HG02588 (cell line): ENCODE measurements at regions not wholly inside any gene's neighbourhood (a gene's known extent, or its start where the extent isn't known, plus 50 kb on each side); places are given as distances from the start of the nearest gene placed in this dataset.

Source experiments
- ATAC-seq: cut with Tn5 transposase; IDR thresholded peaks from one replicate; pipeline ENCODE4 v1.9.1; 2021; ENCODE audit warnings: mild to moderate bottlenecking, moderate library complexity; ENCODE audit not compliant: unreplicated experiment

DNA sequence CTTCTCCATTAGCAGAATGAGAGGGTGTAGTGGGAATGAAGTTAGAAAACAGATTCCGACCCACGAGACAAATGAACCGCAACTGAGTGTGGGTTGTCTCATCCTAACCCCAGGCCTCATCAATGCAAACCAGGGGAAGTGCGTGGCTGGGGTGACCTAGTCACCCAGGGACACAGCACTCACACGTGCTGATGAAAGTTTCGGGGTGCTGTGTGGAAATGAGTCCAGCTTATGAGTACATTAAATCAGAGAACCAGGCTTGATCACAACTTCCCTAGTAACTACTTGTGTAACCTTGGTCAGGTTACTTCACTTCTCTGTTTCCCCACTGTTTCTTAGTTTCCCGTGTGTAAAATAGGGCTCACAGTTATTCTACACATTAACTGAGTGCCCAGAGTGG is 95.4 kb upstream of the CDKN3 start:
- ATAC-seq, result no peak

- ATAC-seq, result no peak
Observed at GRCh38 chr14:54306806-54307205, 90.0 kb upstream of the CDKN3 start.

DNA sequence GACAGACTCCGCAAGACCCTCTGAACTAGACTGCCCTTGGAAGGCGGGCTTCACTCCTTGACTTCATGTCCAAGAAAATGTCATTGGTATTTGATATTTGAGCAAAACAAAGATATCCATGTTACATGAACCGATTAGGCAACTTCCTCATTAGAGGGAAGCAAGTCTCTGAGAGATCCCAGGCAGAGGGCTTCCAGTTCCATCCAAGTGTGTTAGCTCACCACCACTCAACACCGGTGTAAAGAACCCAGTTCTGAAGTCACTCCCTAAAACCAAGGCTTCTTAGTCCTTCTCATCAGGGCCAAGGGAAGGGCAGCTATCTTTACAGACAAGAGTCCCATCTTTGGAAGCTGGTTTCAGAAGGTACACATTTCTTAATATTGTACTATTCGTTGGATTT is 87.2 kb upstream of the CDKN3 start:
- no peak for ATAC-seq

GRCh38 chr14:54310151-54310850 is 86.5 kb upstream of the CDKN3 start:
- ATAC-seq, result no peak

GRCh38 chr14:54310851-54311228 is 86.0 kb upstream of the CDKN3 start:
- no peak for ATAC-seq

GRCh38 chr14:54312166-54312801 is 84.5 kb upstream of the CDKN3 start:
- ATAC-seq, result no peak

- no peak for ATAC-seq
Observed at GRCh38 chr14:54314365-54315104, 82.3 kb upstream of the CDKN3 start.

- no peak for ATAC-seq
Observed at GRCh38 chr14:54316652-54317051, 80.2 kb upstream of the CDKN3 start.

- ATAC-seq, result no peak
Observed at GRCh38 chr14:54317391-54317790, 79.4 kb upstream of the CDKN3 start.

DNA sequence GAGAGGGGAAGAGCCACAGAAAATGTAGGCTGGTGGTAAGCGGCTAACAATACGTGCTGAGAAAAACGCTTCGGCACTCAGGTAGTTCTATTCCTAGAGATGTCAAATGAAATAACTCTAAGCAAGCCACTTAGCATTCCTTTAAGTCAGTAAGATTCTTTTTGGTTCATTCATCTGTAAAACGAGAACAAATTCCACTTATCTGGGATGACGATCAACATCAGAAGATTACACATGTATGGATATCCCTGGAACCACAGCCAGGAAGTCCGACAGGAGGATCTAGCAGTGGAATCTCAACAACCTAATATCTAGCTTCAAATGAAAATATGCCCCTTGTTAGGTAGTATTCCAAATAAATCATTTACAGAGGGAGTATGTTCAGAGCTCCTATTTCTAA is 74.6 kb upstream of the CDKN3 start:
- no peak for ATAC-seq

- no peak for ATAC-seq
Observed at GRCh38 chr14:54322701-54323337, 74.0 kb upstream of the CDKN3 start.

DNA sequence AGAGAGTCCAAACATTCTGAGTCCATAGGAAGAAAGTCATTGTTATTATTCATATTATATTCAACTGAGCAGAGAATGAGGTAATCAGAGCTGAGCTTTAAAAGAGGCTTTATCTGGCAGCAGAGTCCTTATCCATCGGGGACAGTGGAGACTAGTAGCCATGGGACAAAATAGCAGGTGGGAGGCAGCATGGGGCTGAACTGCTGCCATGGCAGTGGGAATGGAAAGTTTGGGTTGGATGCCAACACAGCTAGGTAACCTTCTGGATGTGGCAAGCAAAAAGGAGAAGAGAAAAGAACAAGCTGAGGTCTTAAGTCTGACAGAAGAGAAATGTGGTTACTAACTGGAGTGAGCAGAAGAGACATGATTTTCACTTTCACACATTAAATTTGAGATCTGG is 71.0 kb upstream of the CDKN3 start:
- no peak for ATAC-seq

- ATAC-seq, result no peak
Observed at GRCh38 chr14:54329082-54329695, 67.6 kb upstream of the CDKN3 start.

DNA sequence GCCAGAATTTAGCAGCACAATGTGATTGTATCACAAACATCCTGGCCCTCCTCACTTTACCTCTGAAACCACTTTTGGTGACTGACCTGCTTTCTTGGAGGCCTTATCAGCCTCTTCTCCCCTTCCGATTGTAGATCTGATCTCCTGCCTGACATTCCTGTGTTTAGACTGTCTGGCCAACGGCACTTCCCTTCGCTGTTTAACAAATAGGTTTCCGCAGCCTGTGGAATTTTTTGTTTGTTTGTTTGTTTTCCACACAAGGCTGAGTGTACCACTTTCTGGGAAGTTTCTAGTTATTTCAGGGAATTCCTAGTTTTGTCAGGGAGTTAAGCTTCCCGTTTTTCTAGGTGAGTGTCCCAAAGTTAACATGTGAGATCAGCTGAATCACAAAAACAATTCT is 65.9 kb upstream of the CDKN3 start:
- no peak for ATAC-seq

DNA sequence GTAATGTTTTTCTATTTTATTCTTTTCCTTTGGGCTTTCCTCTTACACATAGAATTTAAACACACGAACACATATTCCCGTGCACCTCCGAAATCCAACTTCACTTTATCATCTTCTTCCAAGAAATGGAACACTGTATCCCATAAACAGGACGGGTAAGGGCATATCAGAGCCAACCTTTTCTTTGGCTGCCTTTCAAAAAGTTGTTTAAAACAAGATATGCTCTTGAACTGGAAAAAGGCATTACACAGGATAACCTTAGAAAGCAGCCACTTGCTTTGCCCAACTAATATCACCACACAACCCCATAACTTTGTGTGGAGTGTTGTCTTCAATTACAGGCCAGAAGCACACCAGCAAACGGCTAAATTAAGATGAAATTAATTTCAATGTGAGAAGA is 65.3 kb upstream of the CDKN3 start:
- no peak for ATAC-seq

- no peak for ATAC-seq
Observed at GRCh38 chr14:54332490-54332889, 64.3 kb upstream of the CDKN3 start.

- no peak for ATAC-seq
Observed at GRCh38 chr14:54333511-54333910, 63.3 kb upstream of the CDKN3 start.

DNA sequence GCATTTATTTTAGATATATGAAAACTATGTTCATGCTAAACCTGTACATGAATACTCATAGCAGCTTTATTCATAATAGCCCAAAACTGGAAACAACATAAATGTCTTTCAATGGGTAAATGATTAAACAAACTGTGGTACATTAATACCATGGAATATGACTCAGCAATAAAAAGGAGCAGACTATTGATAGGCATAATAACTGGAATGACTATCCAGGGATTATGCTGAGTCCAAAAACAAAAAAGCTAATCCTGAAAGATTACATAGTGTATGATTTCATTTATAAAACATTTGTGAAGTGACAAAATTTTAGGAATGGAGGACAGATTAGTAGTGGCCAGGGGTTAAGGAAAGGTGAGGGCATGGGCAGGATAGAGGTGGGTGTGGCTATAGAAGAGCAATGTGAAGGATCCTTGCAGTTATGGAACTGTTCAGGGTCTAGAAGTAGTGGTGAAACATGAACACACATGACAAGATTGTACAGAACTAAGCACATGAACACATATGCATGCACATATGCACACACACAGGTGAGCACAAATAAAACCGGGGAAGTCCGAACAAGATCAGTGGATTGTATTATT is 61.1 kb upstream of the CDKN3 start:
- ATAC-seq, result no peak

DNA sequence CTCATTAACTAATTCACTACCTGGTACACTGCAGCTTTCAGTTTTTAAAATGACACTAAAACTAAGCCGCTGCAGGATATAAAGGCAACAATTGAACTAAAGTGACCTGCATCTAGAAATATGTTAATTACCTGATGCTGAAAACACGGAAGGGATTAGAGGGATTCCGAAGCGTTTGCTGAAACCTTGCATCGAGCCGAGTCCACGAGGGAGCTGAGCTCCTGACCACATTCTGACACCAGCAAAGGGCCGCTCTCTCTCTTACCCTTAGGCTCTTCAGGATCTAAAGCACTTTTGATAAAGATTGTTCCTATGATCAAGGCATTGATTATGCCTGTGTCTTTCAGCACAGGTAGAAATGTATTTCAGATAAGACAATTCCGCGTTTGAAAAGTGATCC is 59.5 kb upstream of the CDKN3 start:
- ATAC-seq, result no peak

- ATAC-seq, result no peak
Observed at GRCh38 chr14:54338696-54339317, 58.0 kb upstream of the CDKN3 start.

GRCh38 chr14:54339771-54340170 is 57.0 kb upstream of the CDKN3 start:
- ATAC-seq, result no peak
